NCI-H146 treated with DMSO at 0.1 percent for 48 hours (cell line): ENCODE measurements at regions not wholly inside any gene's neighbourhood (a gene's known extent, or its start where the extent isn't known, plus 50 kb on each side); places are given as distances from the start of the nearest gene placed in this dataset.

ENCODE experiments used
- DNase-seq: peaks from one replicate; lab custom pipeline; 2025; ENCODE audit not compliant: unreplicated experiment; lab: John Stamatoyannopoulos, UW

GRCh38 chrX:26411045-26411444 lies 195.1 kb downstream of the MAGEB5 start:
- DNase-seq: no peak

GRCh38 chrX:26409636-26410035 lies 193.7 kb downstream of the MAGEB5 start:
- no peak for DNase-seq

GRCh38 chrX:26387906-26388305 lies 171.9 kb downstream of the MAGEB5 start:
- DNase-seq: no peak

- no peak for DNase-seq
Observed at GRCh38 chrX:26376037-26376708, 160.2 kb downstream of the MAGEB5 start.

GRCh38 chrX:26375346-26375745 lies 159.4 kb downstream of the MAGEB5 start:
- no peak for DNase-seq

- no peak for DNase-seq
Observed at GRCh38 chrX:26373829-26374228, 157.9 kb downstream of the MAGEB5 start.

GRCh38 chrX:26352891-26353430 lies 137.0 kb downstream of the MAGEB5 start:
- DNase-seq: no peak

GRCh38 chrX:26347171-26347570 lies 131.2 kb downstream of the MAGEB5 start:
- no peak for DNase-seq

- no peak for DNase-seq
Observed at GRCh38 chrX:26334232-26334631, 118.3 kb downstream of the MAGEB5 start.

GRCh38 chrX:26328608-26329319 lies 112.8 kb downstream of the MAGEB5 start:
- DNase-seq: no peak

- no peak for DNase-seq
Observed at GRCh38 chrX:26309262-26309661, 93.3 kb downstream of the MAGEB5 start.

- no peak for DNase-seq
Observed at GRCh38 chrX:26295425-26295824, 79.5 kb downstream of the MAGEB5 start.

- DNase-seq: no peak
Observed at GRCh38 chrX:26286836-26287235, 70.9 kb downstream of the MAGEB5 start.
